Natural killer cell (primary cell): ENCODE measurements at regions not wholly inside any gene's neighbourhood (a gene's known extent, or its start where the extent isn't known, plus 50 kb on each side); places are given as distances from the start of the nearest gene placed in this dataset.
"Not testable (repeated sequence)": the region's sequence is repeated elsewhere in the genome, so short reads cannot be mapped to it uniquely, and the experiment has no call there.

ENCODE experiments used
- ATAC-seq, 3 donors: fragments of 150-1000 bp in 2 of 3; fragments of 200-7000 bp in 1 of 3; cut with Tn5 transposase; 1 replicate in 1 of 3; 2 replicates in 2 of 3; pipeline ENCODE4 v1.10.0; 2021; ENCODE audit warnings: mild to moderate bottlenecking in 2 of 3, moderate library complexity in 2 of 3
- DNase-seq, 2 donors: peaks; one replicate each; pipeline versions ENCODE4 v3.0.0 to v3.0.0-alpha.2; 2013 to 2021; ENCODE audit warnings: mixed read lengths in 1 of 2
- H3K27ac ChIP-seq: one replicate; pipeline ENCODE4 v1.5.1; 2013; ENCODE audit warnings: mild to moderate bottlenecking, low read length
- H3K27me3 ChIP-seq: one replicate; pipeline ENCODE4 v1.6.1; 2013; ENCODE audit warnings: low read length; ENCODE audit not compliant: control insufficient read depth, insufficient read depth
- H3K36me3 ChIP-seq: one replicate; pipeline ENCODE4 v1.6.1; 2013; ENCODE audit warnings: low read length; ENCODE audit not compliant: control insufficient read depth, insufficient read depth
- H3K4me1 ChIP-seq: one replicate; pipeline ENCODE4 v1.6.1; 2013; ENCODE audit warnings: low read length; ENCODE audit not compliant: control insufficient read depth, insufficient read depth
- H3K4me3 ChIP-seq: one replicate; pipeline ENCODE4 v1.5.1; 2013; ENCODE audit warnings: low read length
- H3K9me3 ChIP-seq: one replicate; pipeline ENCODE4 v1.6.1; 2013; ENCODE audit warnings: low read length; ENCODE audit not compliant: control insufficient read depth, insufficient read depth
- H3K27ac Mint-ChIP-seq, 2 donors: one replicate each; pipeline ENCODE4 v1.8.0; 2022; ENCODE audit warnings: mild to moderate bottlenecking in 2 of 2, mixed read lengths in 2 of 2, moderate library complexity in 1 of 2
- H3K27me3 Mint-ChIP-seq, 2 donors: one replicate each; pipeline ENCODE4 v1.8.0; 2022; ENCODE audit warnings: low read depth in 2 of 2, mixed read lengths in 2 of 2
- H3K36me3 Mint-ChIP-seq: one replicate; pipeline ENCODE4 v1.8.0; 2022; ENCODE audit warnings: mixed read lengths
- H3K4me1 Mint-ChIP-seq, 2 donors: one replicate each; pipeline ENCODE4 v1.8.0; 2022; ENCODE audit warnings: mixed read lengths in 2 of 2
- H3K4me3 Mint-ChIP-seq: one replicate; pipeline ENCODE4 v1.8.0; 2022; ENCODE audit warnings: mild to moderate bottlenecking, moderate library complexity, mixed read lengths
- H3K9me3 Mint-ChIP-seq, 2 donors: one replicate each; pipeline ENCODE4 v1.8.0; 2022; ENCODE audit warnings: mixed read lengths in 2 of 2
- CTCF ChIP-seq: fragments of 200-600 bp; IDR thresholded peaks from one replicate; pipeline ENCODE4 v1.8.0; 2022; ENCODE audit warnings: antibody characterized with exemption
- WGBS: methylation state at CpG from one replicate; pipeline ENCODE4 v1.1.7; 2013; ENCODE audit warnings: missing lambda C conversion rate; ENCODE audit not compliant: insufficient coverage; 5-methylcytosine and 5-hydroxymethylcytosine counted together
- intact Hi-C: fragments of 100-400 bp; cut with micrococcal nuclease; formaldehyde crosslinking; loops from one replicate; pipeline ENCODE4 v1.14.2; 2022

- H3K4me1 ChIP-seq = no peaks in the 10 kb centered on the region
- intact Hi-C loops = no loop called here
- H3K27me3 ChIP-seq = no peaks in the 10 kb centered on the region
- no peaks in the 10 kb centered on the region for H3K9me3 ChIP-seq
- Mint-ChIP-seq H3K4me1 (no peaks in the 10 kb centered on the region), H3K27ac (no peak overlapping the region), H3K4me3 (no peak overlapping the region), H3K27me3 (peaks cover 2 to 6% of the 10 kb centered on the region in 2 donors), H3K9me3 (no peaks in the 10 kb centered on the region), H3K36me3 (no peaks in the 10 kb centered on the region)
- DNase-seq = no peak
- H3K27ac ChIP-seq = no peak overlapping the region
- no peak for ATAC-seq
- H3K4me3 ChIP-seq = no peak overlapping the region
- no peaks in the 10 kb centered on the region for H3K36me3 ChIP-seq
- TF ChIP-seq CTCF = no peak
Observed at GRCh38 chr4:174388461-174389145, 104.9 kb downstream of the CEP44 start.

- no peak for DNase-seq
- WGBS = no CpG with 5 or more reads among the region's 3 CpGs
- H3K27me3 ChIP-seq = no peaks in the 10 kb centered on the region
- H3K36me3 Mint-ChIP-seq = no peaks in the 10 kb centered on the region
- no peaks in the 10 kb centered on the region for H3K9me3 ChIP-seq
- H3K4me3 ChIP-seq = no peak overlapping the region
- H3K4me3 Mint-ChIP-seq = no peak overlapping the region
- no peak overlapping the region for H3K27ac ChIP-seq
- H3K36me3 ChIP-seq = no peaks in the 10 kb centered on the region
- H3K4me1 Mint-ChIP-seq = no peaks in the 10 kb centered on the region
- H3K9me3 Mint-ChIP-seq = no peaks in the 10 kb centered on the region
- intact Hi-C loops = no loop called here
- no peak for TF ChIP-seq CTCF
- no peak overlapping the region for H3K27ac Mint-ChIP-seq
- ATAC-seq = no peak
- H3K27me3 Mint-ChIP-seq = no peaks in the 10 kb centered on the region
- H3K4me1 ChIP-seq = no peaks in the 10 kb centered on the region
Observed at GRCh38 chr4:174387721-174388120, 104.0 kb downstream of the CEP44 start.

- no peak for DNase-seq
- Mint-ChIP-seq H3K4me3 (no peak overlapping the region), H3K4me1 (peaks cover 0 to under 1% of the 10 kb centered on the region in 2 donors), H3K36me3 (no peaks in the 10 kb centered on the region), H3K27me3 (no peaks in the 10 kb centered on the region), H3K9me3 (no peaks in the 10 kb centered on the region), H3K27ac (no peak overlapping the region)
- H3K36me3 ChIP-seq = no peaks in the 10 kb centered on the region
- TF ChIP-seq CTCF = no peak
- no peaks in the 10 kb centered on the region for H3K4me1 ChIP-seq
- no peak for ATAC-seq
- no peaks in the 10 kb centered on the region for H3K27me3 ChIP-seq
- no peak overlapping the region for H3K27ac ChIP-seq
- no peak overlapping the region for H3K4me3 ChIP-seq
- no peaks in the 10 kb centered on the region for H3K9me3 ChIP-seq
- WGBS = 67% methylated on average over 2 of the region's 2 CpGs
- intact Hi-C loops = no loop called here
Observed at GRCh38 chr4:174387143-174387542, 103.4 kb downstream of the CEP44 start.

GRCh38 chr4:174383783-174384182 is 100.1 kb downstream of the CEP44 start:
- Mint-ChIP-seq H3K4me1 (peaks cover 0 to 5% of the 10 kb centered on the region in 2 donors), H3K36me3 (no peaks in the 10 kb centered on the region), H3K4me3 (no peak overlapping the region), H3K27me3 (peaks cover 0 to 3% of the 10 kb centered on the region in 2 donors), H3K27ac (no peak overlapping the region), H3K9me3 (no peaks in the 10 kb centered on the region)
- Histone ChIP-seq H3K36me3 (no peaks in the 10 kb centered on the region), H3K9me3 (no peaks in the 10 kb centered on the region), H3K4me1 (no peaks in the 10 kb centered on the region), H3K4me3 (no peak overlapping the region), H3K27me3 (no peaks in the 10 kb centered on the region), H3K27ac (no peak overlapping the region)
- no peak for DNase-seq
- 91% methylated on average over 5 of the region's 6 CpGs for WGBS
- TF ChIP-seq CTCF = no peak
- intact Hi-C loops = no loop called here
- no peak for ATAC-seq

- H3K36me3 Mint-ChIP-seq, H3K27me3 ChIP-seq, H3K4me3 ChIP-seq, H3K27me3 Mint-ChIP-seq, H3K4me3 Mint-ChIP-seq, H3K27ac Mint-ChIP-seq, H3K27ac ChIP-seq, H3K4me1 Mint-ChIP-seq, H3K36me3 ChIP-seq, DNase-seq, intact Hi-C loops, H3K9me3 ChIP-seq, H3K4me1 ChIP-seq, ATAC-seq, H3K9me3 Mint-ChIP-seq: not testable (repeated sequence)
- 9% methylated on average over 5 of the region's 6 CpGs for WGBS
Observed at GRCh38 chr4:174382938-174383605, 99.4 kb downstream of the CEP44 start.
